Peyer's patch (tissue), 4 donors: ENCODE measurements at regions not wholly inside any gene's neighbourhood (a gene's known extent, or its start where the extent isn't known, plus 50 kb on each side); places are given as distances from the start of the nearest gene placed in this dataset.

ENCODE experiments used
- CTCF ChIP-seq, 6 experiments: fragments of 450-650 bp in 4 of 6; fragments of 200-600 bp in 2 of 6; sonication (generic) in 1 of 6; IDR thresholded peaks; one replicate each; pipeline ENCODE4 v1.5.1; 2017 to 2019; ENCODE audit warnings: antibody characterized with exemption in 6 of 6, mild to moderate bottlenecking in 3 of 6, moderate library complexity in 1 of 6
- POLR2A ChIP-seq, 2 donors: fragments of 450-650 bp; IDR thresholded peaks; one replicate each; pipeline ENCODE4 v1.5.1; 2017; ENCODE audit warnings: antibody characterized with exemption in 2 of 2, mild to moderate bottlenecking in 2 of 2, moderate library complexity in 2 of 2

DNA sequence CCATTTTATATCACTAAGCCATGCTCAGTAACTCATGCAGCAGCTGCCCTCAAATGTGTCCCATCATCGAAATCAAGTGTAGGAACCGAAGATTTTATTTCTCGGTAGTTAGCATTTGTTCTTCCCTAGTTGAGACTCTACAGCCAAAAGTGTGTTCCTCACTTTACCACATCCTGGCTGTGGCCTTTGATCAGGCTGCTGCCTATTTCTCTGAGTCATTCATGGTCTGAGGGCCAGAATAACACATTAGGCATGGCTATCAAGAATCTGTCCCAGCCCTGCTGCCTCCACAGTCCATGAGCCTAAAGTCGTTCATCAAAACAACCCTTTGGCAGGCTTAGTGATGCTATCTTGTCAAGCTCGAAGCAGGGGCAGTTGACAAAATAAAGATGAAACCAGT, 300.1 kb downstream of the TDRD15 start:
- no peak for TF ChIP-seq CTCF (IDR thresholded peaks at IDR 0.05)
- TF ChIP-seq POLR2A (IDR thresholded peaks at IDR 0.05), result no peak
